ENCODE measurements at regions not wholly inside any gene's neighbourhood (a gene's known extent, or its start where the extent isn't known, plus 50 kb on each side); places are given as distances from the start of the nearest gene placed in this dataset.

GRCh38 chr13:76596216-76596615 is 290.0 kb downstream of the KCTD12 start:
- no peak for TF ChIP-seq MYC (IDR thresholded peaks at IDR 0.05; ENCODE audit: low read depth, low read length)
- TF ChIP-seq POLR2A (IDR thresholded peaks at IDR 0.05; ENCODE audit: extremely low read depth, insufficient read length), result no peak
- TF ChIP-seq CTCF (IDR thresholded peaks at IDR 0.05; ENCODE audit: low read depth, low read length), result no peak
